GM19193 (cell line): ENCODE measurements at regions not wholly inside any gene's neighbourhood (a gene's known extent, or its start where the extent isn't known, plus 50 kb on each side); places are given as distances from the start of the nearest gene placed in this dataset.

ENCODE experiments used
- POLR2A ChIP-seq: IDR thresholded peaks from 4 replicates; pipeline ENCODE4 v1.6.1; 2011; ENCODE audit not compliant: insufficient read depth, insufficient read length; ENCODE audit errors: extremely low read depth

GRCh38 chr5:124162767-124163532, 583.5 kb downstream of the ZNF608 start:
- TF ChIP-seq POLR2A, result no peak

DNA sequence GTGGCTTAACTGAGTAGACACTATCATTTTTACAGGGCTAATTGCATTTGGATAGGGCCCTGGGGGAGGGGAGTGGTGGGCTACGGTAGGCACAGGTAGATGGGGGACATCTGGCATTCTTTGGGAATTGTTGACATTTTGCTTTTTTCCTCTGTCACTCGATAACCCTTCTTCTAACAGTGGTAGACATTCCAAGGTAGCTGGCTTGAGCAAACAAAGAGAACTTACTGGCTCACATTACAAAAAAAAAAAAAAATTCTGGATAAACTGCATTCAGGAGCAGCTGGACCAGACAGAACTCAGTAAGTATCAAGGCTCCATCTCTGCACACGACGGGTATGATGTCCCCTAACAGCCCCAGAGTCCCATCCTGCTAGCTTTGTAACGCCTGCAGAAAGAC, 585.2 kb downstream of the ZNF608 start:
- TF ChIP-seq POLR2A, result no peak

DNA sequence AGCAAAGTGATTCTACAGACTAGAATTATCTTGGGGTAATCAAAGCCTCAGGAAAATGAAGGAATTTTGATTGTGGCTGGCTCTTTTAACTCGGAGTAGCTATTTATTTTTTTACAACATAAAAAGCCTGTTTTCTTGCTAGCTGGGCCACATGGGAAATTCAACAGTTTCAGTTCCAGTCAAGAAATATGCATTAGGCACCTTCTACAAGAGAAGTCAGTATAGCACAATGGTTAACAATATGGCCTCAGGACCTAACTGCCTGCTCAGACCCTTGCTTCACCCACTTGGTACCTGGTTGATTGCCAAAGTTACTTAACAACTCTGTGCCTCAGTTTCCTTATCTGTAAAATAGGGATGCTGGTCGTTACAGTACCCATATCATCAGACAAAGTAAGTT, 586.2 kb downstream of the ZNF608 start:
- TF ChIP-seq POLR2A, result no peak

DNA sequence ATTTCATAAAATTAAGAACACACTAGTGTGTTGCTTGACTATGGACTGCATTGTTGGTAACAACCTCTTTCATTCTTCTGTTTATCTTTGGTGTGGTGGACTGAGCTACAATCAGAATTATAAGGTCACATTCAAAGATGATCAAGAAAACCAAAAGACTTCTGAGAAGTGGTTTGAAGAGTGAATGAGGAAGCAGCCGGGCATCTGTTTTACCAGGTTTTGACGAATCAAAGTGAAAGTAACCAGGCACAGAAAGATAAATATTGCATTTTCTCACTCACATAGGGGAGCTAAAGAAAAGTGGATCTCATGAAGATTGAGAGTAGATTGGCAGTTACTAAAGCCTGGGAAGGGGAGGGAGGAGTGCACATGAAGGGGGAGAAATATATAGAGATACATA, 589.1 kb downstream of the ZNF608 start:
- no peak for TF ChIP-seq POLR2A

DNA sequence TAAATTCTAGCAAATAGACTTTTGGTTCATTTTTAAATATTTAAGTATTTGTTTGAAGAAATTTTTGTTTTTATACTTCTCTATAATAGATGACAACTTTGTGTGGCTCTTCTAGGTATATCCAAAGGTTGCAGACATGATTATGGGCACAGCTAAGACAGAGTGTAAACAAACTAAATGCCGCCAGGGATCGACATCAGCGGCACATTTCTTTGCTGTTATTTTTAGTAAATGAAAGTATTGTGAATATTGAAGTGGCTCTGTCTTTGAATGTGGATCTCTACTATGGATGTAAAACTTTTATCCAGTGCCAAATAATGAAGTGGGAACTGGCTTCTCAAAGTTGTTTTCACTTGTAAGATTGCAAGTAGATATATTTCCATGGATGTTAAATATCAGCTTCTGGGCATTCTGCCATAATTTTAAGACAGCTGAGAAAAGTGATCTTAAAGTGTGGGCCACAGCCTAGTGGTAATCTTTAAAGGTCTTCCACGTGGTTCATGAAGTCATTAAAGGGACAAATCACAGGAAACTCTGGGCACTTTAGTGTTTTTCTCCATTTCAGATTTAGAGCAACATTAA, 589.9 kb downstream of the ZNF608 start:
- no peak for TF ChIP-seq POLR2A

GRCh38 chr5:124154714-124155113, 591.7 kb downstream of the ZNF608 start:
- TF ChIP-seq POLR2A, result no peak

- no peak for TF ChIP-seq POLR2A
These were observed 592.9 kb downstream of the ZNF608 start for GRCh38 chr5:124153588-124153987.

GRCh38 chr5:124148574-124148973, 597.9 kb downstream of the ZNF608 start:
- no peak for TF ChIP-seq POLR2A

- TF ChIP-seq POLR2A, result no peak
These were observed 606.4 kb downstream of the ZNF608 start for GRCh38 chr5:124140060-124140459.

DNA sequence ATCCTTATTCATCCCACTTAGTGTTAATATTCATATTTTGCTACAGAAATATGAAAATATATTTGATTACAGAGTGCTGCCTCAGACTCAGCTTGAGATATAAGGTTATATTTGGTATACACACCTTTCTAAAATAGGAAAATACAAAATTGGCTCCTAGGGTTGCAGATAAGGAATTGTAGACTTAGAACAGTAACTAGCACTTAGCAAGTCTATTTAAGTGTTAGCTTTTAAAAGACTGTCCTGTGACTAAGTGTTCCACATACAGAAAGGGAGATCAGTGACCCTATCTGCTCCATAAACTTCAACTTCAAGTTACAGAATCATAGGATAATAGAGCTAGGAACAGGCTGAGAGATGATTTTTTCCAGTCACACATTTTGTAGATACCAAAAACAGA, 607.0 kb downstream of the ZNF608 start:
- no peak for TF ChIP-seq POLR2A

DNA sequence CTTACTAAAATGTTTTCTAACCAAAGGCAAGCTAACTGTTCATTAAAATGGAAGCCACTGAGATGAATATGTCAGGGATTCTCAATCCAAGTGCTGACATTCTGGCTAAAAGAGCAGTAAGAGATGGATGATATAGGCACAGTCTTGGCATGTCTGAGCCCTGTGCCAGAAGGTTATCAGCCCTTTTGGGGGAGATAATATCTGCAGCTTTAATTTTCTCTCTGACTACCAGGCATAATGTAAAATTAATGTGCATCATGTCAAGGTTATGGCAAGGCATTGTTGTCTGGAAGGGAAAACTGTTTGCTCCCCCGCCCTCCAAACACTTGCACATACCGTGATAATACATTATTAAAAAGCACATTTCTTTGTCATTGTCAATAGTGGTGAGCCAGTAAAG, 609.8 kb downstream of the ZNF608 start:
- TF ChIP-seq POLR2A, result no peak

DNA sequence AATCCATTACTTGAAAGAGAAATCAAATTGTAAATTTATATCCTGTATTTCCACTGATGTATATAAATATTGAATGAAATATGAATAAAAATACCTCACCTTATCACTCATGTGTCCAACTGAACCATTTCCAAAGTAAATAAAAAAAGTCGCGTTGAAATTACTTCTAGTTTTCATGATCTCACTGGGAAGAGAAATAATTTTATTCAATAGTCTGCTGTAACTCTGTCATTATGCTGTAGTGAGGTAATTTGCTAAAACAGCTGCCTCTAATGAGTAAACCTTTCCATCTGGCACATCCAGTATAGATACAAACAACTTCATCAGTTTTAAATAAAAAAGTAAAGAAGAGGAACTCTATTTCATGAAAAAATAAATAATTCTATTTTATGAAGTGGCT, 611.5 kb downstream of the ZNF608 start:
- no peak for TF ChIP-seq POLR2A

DNA sequence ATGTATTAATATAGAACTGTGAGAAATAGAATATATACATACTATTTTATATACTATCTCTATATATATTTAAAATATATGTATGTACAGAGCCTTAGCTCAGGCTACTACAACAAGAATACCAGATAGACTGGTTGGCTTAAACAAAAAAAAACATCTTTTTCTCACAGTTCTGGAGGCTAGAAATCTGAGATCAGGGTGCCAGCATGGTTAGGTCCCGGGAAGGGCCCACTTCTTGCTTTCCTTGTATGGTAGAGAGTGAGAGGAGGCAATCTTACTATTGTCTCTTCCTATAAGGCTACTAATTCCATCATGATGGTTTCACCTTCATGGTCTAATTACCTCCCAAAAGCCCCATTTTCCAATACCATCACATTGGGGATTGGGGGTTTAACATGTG, 613.0 kb downstream of the ZNF608 start:
- no peak for TF ChIP-seq POLR2A

- TF ChIP-seq POLR2A, result no peak
These were observed 613.6 kb downstream of the ZNF608 start for GRCh38 chr5:124132843-124133242.

DNA sequence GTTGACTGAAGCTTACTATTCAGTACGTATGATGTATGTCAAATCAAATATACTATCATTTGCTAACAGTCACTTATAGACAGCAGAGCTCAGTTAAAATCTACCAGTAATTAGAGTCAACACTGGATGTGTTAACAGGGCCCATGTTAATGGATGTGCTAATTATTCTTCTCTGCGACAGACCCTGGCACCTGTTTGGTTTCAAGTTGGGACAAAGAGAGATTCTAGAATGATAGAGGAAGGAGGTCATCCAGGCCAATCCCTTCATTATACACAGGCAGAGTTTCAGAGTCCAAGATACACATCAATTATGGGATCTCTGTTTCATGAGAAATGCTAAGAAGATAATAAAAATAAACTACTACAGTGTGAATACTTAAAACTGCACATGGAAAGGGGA, 615.0 kb downstream of the ZNF608 start:
- no peak for TF ChIP-seq POLR2A

- no peak for TF ChIP-seq POLR2A
These were observed 615.6 kb downstream of the ZNF608 start for GRCh38 chr5:124130816-124131215.
